Stimulated activated CD8-positive, alpha-beta memory T cell treated with anti-CD3 and anti-CD28 coated beads, Interleukin-7, amount 100 ng/mL, for 24 hours (primary cell): ENCODE measurements at regions not wholly inside any gene's neighbourhood (a gene's known extent, or its start where the extent isn't known, plus 50 kb on each side); places are given as distances from the start of the nearest gene placed in this dataset.

ENCODE experiments used
- DNase-seq: peaks from one replicate; pipeline ENCODE4 v3.0.0-alpha.2; 2020; ENCODE audit warnings: low read depth

GRCh38 chr7:106482091-106482490, 178.9 kb downstream of the CCDC71L start:
- DNase-seq = no peak

- no peak for DNase-seq
Measured at GRCh38 chr7:106480616-106481031, 180.3 kb downstream of the CCDC71L start.

GRCh38 chr7:106480161-106480579, 180.8 kb downstream of the CCDC71L start:
- no peak for DNase-seq

GRCh38 chr7:106476751-106477150, 184.2 kb downstream of the CCDC71L start:
- no peak for DNase-seq

- no peak for DNase-seq
Measured at GRCh38 chr7:106472741-106473140, 188.0 kb upstream of the NAMPT start.

- no peak for DNase-seq
Measured at GRCh38 chr7:106471686-106472440, 187.1 kb upstream of the NAMPT start.

- DNase-seq = no peak
Measured at GRCh38 chr7:106471021-106471420, 186.2 kb upstream of the NAMPT start.

GRCh38 chr7:106466867-106467266, 182.1 kb upstream of the NAMPT start:
- no peak for DNase-seq

GRCh38 chr7:106465704-106466468, 181.1 kb upstream of the NAMPT start:
- no peak for DNase-seq

- no peak for DNase-seq
Measured at GRCh38 chr7:106464651-106465050, 179.9 kb upstream of the NAMPT start.

GRCh38 chr7:106463851-106464611, 179.2 kb upstream of the NAMPT start:
- DNase-seq = no peak

GRCh38 chr7:106462914-106463482, 178.2 kb upstream of the NAMPT start:
- no peak for DNase-seq

GRCh38 chr7:106462365-106462859, 177.6 kb upstream of the NAMPT start:
- DNase-seq = no peak

GRCh38 chr7:106460792-106461254, 176.0 kb upstream of the NAMPT start:
- DNase-seq = no peak

GRCh38 chr7:106459397-106460072, 174.8 kb upstream of the NAMPT start:
- no peak for DNase-seq

GRCh38 chr7:106457678-106458077, 172.9 kb upstream of the NAMPT start:
- DNase-seq = no peak

GRCh38 chr7:106456329-106456728, 171.5 kb upstream of the NAMPT start:
- no peak for DNase-seq

GRCh38 chr7:106452031-106452851, 167.5 kb upstream of the NAMPT start:
- DNase-seq = no peak

GRCh38 chr7:106451171-106451570, 166.4 kb upstream of the NAMPT start:
- no peak for DNase-seq

GRCh38 chr7:106450716-106451115, 165.9 kb upstream of the NAMPT start:
- DNase-seq = no peak
